ENCODE measurements at regions not wholly inside any gene's neighbourhood (a gene's known extent, or its start where the extent isn't known, plus 50 kb on each side); places are given as distances from the start of the nearest gene placed in this dataset.

DNA sequence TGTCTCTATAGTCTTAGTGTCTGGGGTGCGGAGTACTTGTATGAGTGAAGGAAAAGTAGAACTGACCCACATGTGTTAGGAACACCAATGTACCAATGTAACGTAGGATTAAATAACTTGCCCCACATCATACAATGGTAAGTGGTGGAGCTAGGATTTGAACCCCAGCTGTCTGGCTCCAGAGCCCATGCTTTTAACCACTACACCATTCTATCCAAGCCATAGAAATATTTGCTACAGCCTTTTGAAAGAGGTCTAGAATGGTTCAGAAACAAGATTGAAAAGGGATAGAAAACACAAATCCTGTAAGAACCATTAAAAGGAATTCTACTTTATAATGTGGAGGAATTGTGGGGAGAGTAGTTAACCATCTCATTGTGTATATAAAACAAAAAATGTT lies 169.9 kb upstream of the ATP6AP2 start:
- Histone ChIP-seq H3K27ac (ENCODE audit: low read length) (no peak overlapping the region), H3K79me2 (replicated peaks; ENCODE audit: insufficient read depth, low read length) (no peaks in the 10 kb centered on the region), H3K9me3 (ENCODE audit: low read length) (no peaks in the 10 kb centered on the region), H3K9ac (ENCODE audit: low read length) (no peak overlapping the region), H2AFZ (ENCODE audit: low read depth, low read length) (no peak overlapping the region), H3K4me2 (ENCODE audit: low read length) (no peak overlapping the region), H3K27me3 (ENCODE audit: insufficient read depth, low read depth, low read length) (no peaks in the 10 kb centered on the region), H3F3A (ENCODE audit: insufficient read depth, low read length, poor library complexity, severe bottlenecking) (no peaks in the 10 kb centered on the region), H3K9me2 (ENCODE audit: insufficient read depth, low read length) (no peaks in the 10 kb centered on the region), H3K36me3 (ENCODE audit: insufficient read depth, low read length) (no peaks in the 10 kb centered on the region), H3K4me3 (ENCODE audit: low read length) (no peak overlapping the region), H4K20me1 (ENCODE audit: insufficient read depth) (no peaks in the 10 kb centered on the region)
- TF ChIP-seq EZH2 (IDR thresholded peaks at IDR 0.05; ENCODE audit: borderline replicate concordance, insufficient read depth, low read length, poor library complexity, severe bottlenecking) (no peak), MXI1 (conservative IDR thresholded peaks at IDR 0.05; ENCODE audit: poor library complexity, severe bottlenecking) (no peak), POLR2AphosphoS5 (IDR thresholded peaks at IDR 0.05) (no peak), RAD21 (conservative IDR thresholded peaks at IDR 0.05) (no peak), EP300 (conservative IDR thresholded peaks at IDR 0.05; ENCODE audit: poor library complexity, severe bottlenecking) (no peak), TAF1 (IDR thresholded peaks at IDR 0.05; ENCODE audit: low read depth) (no peak), SMC3 (conservative IDR thresholded peaks at IDR 0.05; ENCODE audit: poor library complexity) (no peak)
- TF ChIP-seq, protein P1, sequence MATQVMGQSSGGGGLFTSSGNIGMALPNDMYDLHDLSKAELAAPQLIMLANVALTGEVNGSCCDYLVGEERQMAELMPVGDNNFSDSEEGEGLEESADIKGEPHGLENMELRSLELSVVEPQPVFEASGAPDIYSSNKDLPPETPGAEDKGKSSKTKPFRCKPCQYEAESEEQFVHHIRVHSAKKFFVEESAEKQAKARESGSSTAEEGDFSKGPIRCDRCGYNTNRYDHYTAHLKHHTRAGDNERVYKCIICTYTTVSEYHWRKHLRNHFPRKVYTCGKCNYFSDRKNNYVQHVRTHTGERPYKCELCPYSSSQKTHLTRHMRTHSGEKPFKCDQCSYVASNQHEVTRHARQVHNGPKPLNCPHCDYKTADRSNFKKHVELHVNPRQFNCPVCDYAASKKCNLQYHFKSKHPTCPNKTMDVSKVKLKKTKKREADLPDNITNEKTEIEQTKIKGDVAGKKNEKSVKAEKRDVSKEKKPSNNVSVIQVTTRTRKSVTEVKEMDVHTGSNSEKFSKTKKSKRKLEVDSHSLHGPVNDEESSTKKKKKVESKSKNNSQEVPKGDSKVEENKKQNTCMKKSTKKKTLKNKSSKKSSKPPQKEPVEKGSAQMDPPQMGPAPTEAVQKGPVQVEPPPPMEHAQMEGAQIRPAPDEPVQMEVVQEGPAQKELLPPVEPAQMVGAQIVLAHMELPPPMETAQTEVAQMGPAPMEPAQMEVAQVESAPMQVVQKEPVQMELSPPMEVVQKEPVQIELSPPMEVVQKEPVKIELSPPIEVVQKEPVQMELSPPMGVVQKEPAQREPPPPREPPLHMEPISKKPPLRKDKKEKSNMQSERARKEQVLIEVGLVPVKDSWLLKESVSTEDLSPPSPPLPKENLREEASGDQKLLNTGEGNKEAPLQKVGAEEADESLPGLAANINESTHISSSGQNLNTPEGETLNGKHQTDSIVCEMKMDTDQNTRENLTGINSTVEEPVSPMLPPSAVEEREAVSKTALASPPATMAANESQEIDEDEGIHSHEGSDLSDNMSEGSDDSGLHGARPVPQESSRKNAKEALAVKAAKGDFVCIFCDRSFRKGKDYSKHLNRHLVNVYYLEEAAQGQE (IDR thresholded peaks at IDR 0.05; ENCODE audit: borderline replicate concordance) = no peak
- TF ChIP-seq, protein P2, sequence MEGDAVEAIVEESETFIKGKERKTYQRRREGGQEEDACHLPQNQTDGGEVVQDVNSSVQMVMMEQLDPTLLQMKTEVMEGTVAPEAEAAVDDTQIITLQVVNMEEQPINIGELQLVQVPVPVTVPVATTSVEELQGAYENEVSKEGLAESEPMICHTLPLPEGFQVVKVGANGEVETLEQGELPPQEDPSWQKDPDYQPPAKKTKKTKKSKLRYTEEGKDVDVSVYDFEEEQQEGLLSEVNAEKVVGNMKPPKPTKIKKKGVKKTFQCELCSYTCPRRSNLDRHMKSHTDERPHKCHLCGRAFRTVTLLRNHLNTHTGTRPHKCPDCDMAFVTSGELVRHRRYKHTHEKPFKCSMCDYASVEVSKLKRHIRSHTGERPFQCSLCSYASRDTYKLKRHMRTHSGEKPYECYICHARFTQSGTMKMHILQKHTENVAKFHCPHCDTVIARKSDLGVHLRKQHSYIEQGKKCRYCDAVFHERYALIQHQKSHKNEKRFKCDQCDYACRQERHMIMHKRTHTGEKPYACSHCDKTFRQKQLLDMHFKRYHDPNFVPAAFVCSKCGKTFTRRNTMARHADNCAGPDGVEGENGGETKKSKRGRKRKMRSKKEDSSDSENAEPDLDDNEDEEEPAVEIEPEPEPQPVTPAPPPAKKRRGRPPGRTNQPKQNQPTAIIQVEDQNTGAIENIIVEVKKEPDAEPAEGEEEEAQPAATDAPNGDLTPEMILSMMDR (IDR thresholded peaks at IDR 0.05; ENCODE audit: poor library complexity, severe bottlenecking) = no peak

DNA sequence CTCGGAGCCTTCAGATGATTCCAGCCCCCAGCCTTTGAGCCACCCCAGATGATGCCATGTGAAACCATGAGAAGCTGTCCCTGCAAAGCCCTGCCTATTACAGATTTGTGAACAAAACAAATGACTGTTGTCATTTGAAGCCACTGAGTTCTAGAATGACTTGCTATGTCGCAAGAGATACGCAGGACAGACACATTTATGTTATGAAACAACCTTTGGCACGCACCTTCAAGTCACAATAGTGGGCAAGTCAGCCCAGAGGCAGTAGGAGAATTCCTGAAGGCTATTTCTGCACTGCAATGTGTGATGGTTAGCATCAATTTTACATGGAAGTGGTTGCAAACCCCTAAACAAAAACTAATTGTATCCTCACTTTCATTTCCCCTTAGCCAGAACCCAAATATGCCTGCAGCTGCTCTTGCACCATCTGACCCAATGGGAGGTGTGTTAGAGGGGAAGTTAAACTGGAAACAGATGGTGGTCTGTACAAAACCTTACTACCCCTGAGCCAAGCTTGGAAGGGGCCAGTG lies 174.4 kb upstream of the ATP6AP2 start:
- H3F3A ChIP-seq (ENCODE audit: insufficient read depth, low read length, poor library complexity, severe bottlenecking) = no peaks in the 10 kb centered on the region
- H2AFZ ChIP-seq (ENCODE audit: low read depth, low read length) = no peak overlapping the region
- H3K9ac ChIP-seq (ENCODE audit: low read length) = no peak overlapping the region
- no peaks in the 10 kb centered on the region for H3K79me2 ChIP-seq (replicated peaks; ENCODE audit: insufficient read depth, low read length)
- no peaks in the 10 kb centered on the region for H4K20me1 ChIP-seq (ENCODE audit: insufficient read depth)
- no peaks in the 10 kb centered on the region for H3K36me3 ChIP-seq (ENCODE audit: insufficient read depth, low read length)
- H3K9me2 ChIP-seq (ENCODE audit: insufficient read depth, low read length) = no peaks in the 10 kb centered on the region
- H3K27ac ChIP-seq (ENCODE audit: low read length) = no peak overlapping the region
- TF ChIP-seq SMC3 (conservative IDR thresholded peaks at IDR 0.05; ENCODE audit: poor library complexity) = no peak
- no peak for TF ChIP-seq EZH2 (IDR thresholded peaks at IDR 0.05; ENCODE audit: borderline replicate concordance, insufficient read depth, low read length, poor library complexity, severe bottlenecking)
- no peak for TF ChIP-seq TAF1 (IDR thresholded peaks at IDR 0.05; ENCODE audit: low read depth)
- TF ChIP-seq EP300 (conservative IDR thresholded peaks at IDR 0.05; ENCODE audit: poor library complexity, severe bottlenecking) = no peak
- TF ChIP-seq POLR2AphosphoS5 (IDR thresholded peaks at IDR 0.05) = no peak
- TF ChIP-seq RAD21 (conservative IDR thresholded peaks at IDR 0.05) = no peak
- TF ChIP-seq, protein P1 (IDR thresholded peaks at IDR 0.05; ENCODE audit: borderline replicate concordance) = no peak
- TF ChIP-seq, protein P2 (IDR thresholded peaks at IDR 0.05; ENCODE audit: poor library complexity, severe bottlenecking) = no peak
- TF ChIP-seq MXI1 (conservative IDR thresholded peaks at IDR 0.05; ENCODE audit: poor library complexity, severe bottlenecking) = no peak
- no peak overlapping the region for H3K4me2 ChIP-seq (ENCODE audit: low read length)
- H3K27me3 ChIP-seq (ENCODE audit: insufficient read depth, low read depth, low read length) = no peaks in the 10 kb centered on the region
- H3K9me3 ChIP-seq (ENCODE audit: low read length) = no peaks in the 10 kb centered on the region
- no peak overlapping the region for H3K4me3 ChIP-seq (ENCODE audit: low read length)

Data from neural cell (in vitro differentiated cells).